GM19023 (cell line): ENCODE measurements at regions not wholly inside any gene's neighbourhood (a gene's known extent, or its start where the extent isn't known, plus 50 kb on each side); places are given as distances from the start of the nearest gene placed in this dataset.
"Not testable (repeated sequence)": the region's sequence is repeated elsewhere in the genome, so short reads cannot be mapped to it uniquely, and the experiment has no call there.

Experiments used
- ATAC-seq: cut with Tn5 transposase; IDR thresholded peaks from one replicate; pipeline ENCODE4 v1.9.1; 2021; ENCODE audit warnings: mild to moderate bottlenecking, moderate library complexity; ENCODE audit not compliant: unreplicated experiment

GRCh38 chr11:47928426-47928825 lies 51.9 kb upstream of the PTPRJ start:
- ATAC-seq: no peak

GRCh38 chr11:47924184-47924691 lies 56.1 kb upstream of the PTPRJ start:
- ATAC-seq: no peak

DNA sequence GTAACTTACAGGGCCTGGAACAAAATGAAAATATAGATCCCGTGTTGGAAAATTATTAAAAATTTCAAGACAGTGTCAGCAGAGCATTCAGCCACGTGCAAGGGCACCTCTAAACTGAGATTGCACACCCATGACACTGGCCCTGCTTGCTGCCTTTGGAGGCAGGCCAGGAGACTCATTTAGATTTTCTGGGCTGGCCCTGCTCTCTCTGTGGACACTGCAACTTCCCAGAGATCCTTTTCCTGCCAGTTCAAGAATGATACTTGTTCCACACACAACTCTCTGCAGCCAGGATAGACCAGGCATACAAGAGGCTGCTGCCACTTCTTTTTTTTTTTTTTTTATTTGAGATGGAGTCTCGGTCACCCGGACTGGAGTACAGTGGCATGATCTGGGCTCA lies 56.7 kb upstream of the PTPRJ start:
- no peak for ATAC-seq

DNA sequence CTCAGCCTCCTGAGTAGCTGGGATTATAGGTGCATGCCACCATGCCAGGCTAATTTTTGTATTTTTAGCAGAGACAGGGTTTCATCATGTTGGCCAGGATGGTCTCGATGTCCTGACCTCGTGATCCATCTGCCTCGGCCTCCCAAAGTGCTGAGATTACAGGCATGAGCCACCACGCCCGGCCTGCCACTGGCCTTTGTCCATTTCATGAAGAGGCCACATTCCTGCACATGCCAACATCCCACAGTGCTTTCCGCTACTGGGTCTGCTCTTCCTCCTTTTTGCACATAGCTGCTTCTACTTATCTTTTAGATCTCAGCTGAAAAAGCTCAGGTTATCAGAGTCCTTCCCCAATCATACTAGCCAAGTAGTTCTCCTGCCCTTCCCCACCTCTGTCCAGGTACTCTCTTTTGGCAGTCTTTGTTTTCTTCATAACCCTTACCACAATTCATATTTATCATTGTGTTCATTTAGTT lies 59.2 kb upstream of the PTPRJ start:
- ATAC-seq: not testable (repeated sequence)

DNA sequence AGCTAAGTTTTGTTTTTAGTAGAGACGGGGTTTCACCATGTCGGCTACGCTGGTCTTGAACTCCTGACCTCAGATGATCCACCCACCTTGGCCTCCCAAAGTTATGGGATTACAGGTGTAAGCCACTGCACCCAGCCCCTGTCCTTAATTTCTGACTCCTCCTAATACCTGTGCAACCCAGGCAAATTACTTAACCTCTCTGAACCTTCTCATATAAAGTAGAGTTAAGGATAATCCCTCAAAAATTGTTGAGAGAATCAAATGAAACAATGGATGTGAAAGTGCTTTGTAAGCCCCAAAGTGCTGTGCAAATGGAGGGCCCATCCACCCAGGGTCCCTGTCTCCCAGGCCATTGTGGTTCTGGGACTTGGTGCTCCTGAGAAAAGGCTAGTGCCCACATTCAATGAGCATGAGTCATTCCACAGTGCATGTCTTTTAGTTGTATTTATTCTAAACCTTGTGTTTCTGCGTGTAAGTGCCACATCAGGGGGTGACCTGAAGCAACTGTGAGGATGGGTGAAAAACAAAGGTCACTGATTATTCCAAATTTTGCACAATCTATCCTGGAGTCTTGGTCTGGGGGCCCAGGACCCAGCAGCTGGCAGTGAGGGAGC lies 61.4 kb upstream of the PTPRJ start:
- ATAC-seq: no peak

- ATAC-seq: no peak
Observed at GRCh38 chr11:47918370-47918690, 62.0 kb upstream of the PTPRJ start.

DNA sequence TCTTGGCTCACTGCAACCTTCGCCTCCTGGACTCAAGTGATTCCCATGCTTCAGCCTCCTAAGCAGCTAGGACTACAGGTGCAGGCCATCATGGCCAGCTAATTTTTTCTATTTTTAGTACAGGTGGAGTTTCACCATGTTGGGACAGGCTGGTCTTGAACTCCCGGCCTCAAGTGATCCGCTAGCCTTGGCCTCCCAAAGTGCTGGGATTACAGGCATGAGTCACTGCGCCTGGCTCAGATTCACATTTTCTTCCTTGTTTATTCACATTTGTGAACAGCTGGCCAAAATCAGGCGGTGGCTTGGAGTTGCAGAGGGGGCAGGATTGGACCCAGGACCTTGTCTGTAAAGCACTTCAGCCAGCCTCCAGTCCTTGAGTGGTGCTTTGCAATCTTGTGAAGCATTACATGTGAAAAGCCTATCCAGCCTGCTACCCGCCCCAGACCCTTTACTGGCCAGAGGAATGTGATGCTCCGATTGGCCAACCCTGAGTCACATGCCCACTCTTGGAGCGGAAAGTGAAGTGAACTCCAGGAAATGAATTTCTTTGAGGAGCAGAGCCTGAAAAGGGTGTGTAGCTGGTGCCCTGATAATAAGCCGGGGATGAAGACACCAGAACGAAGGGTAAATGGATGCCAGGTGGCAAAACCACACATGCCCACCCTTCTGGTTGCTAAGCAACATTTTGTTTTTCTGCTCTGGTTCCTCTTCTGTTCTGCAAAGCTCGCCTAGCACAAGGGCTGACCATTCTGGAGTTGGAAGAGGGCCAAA lies 62.6 kb upstream of the PTPRJ start:
- ATAC-seq: no peak

- no peak for ATAC-seq
Observed at GRCh38 chr11:47916361-47916841, 64.0 kb upstream of the PTPRJ start.

DNA sequence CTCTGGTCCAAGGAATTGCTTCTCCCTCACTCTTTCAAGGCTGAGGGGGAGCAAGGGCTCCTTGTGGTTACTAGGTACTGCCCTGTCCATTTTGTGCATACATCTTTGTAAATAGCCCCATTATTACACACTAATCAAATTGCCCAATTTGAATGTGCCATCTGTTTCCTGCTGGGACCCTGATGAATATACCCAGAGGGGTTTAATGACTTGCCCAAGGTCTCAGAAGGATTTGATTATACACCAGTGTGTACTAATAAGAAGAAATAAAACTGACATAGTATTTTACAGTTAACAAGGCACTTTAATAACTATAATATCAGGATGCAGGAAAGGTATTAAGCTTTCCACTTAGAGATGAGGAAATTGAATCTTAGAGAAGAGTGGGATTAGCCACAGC lies 64.6 kb upstream of the PTPRJ start:
- ATAC-seq: no peak

- ATAC-seq: no peak
Observed at GRCh38 chr11:47915374-47915773, 65.0 kb upstream of the PTPRJ start.

DNA sequence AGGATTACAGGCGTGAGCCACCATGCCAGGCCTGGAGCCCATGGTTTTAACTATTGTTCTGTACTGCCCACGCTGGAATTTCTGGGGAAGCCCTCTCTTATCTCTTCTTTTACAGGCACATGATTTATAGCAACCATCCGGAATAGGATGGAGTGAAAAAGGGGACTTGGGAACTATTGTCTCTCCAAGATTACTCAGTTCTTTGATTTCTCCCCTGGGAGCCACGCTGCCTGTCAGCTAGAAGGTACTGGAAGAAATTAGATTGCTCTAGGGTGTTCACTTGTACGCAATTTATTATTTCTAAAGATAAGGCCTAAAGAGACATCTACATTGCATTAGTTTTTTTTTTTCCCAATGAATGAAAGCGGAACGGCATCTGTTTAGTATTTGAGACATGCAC lies 65.6 kb upstream of the PTPRJ start:
- no peak for ATAC-seq

- ATAC-seq: no peak
Observed at GRCh38 chr11:47913529-47914244, 65.5 kb upstream of the NUP160 start.

- ATAC-seq: no peak
Observed at GRCh38 chr11:47912843-47913437, 64.8 kb upstream of the NUP160 start.

GRCh38 chr11:47911149-47911548 lies 63.0 kb upstream of the NUP160 start:
- ATAC-seq: no peak

- ATAC-seq: no peak
Observed at GRCh38 chr11:47908198-47908597, 60.0 kb upstream of the NUP160 start.

DNA sequence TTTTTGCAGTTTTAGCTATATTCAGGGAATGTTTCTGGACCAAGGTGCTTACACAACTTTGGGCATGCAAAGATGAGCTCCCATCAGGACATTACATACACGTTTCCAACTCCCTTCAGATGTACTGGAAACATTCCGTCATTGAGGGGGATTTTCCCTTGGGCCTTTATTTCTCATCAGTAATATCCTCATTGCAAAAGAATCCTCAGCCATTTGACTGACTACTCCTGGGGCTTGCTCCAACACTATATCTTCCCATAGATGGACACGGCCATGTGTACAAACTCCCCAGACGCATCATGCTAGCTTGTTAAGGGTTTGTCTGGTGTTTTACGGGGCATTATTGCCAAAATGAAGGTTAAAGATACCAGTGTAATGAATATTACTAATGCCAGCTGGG lies 59.3 kb upstream of the NUP160 start:
- no peak for ATAC-seq

DNA sequence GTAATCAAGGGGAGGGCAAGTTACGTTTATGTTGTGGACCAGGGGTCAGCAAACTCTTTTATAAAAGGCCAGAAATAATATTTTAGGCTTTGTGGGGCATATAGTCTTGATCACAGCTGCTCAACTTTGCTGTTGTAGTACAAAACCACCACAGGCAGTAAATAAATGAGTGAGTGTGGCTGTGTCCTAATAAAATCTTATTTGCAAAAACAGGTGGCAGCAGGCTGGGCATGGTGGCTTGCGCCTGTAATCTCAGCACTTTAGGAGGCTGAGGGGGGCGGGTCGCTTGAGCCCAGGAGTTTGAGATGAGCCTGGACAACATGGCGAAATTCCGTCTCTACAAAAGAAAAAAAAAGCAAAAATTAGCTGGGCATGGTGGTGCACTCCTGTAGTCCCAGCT lies 57.9 kb upstream of the NUP160 start:
- no peak for ATAC-seq

- no peak for ATAC-seq
Observed at GRCh38 chr11:47905358-47906059, 57.4 kb upstream of the NUP160 start.

DNA sequence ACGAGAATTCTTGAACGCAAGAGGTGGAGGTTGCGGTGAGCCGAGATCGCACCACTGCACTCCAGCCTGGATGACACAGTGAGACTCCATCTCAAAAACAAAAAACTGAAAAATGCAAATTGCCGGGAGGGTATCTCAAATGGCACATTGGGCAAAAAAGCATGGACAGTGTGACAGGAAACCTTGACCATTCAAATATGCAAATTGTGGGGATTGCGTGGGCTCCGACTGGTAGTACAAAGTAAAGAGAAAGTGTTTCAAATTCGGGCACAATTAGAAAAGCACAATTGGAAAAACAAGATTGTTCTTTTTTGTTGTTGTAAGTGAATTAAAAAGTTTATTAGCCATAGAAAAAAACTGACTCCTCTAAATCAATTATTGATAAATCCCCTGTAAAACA lies 56.7 kb upstream of the NUP160 start:
- ATAC-seq: no peak

GRCh38 chr11:47904048-47904447 lies 55.9 kb upstream of the NUP160 start:
- ATAC-seq: no peak

DNA sequence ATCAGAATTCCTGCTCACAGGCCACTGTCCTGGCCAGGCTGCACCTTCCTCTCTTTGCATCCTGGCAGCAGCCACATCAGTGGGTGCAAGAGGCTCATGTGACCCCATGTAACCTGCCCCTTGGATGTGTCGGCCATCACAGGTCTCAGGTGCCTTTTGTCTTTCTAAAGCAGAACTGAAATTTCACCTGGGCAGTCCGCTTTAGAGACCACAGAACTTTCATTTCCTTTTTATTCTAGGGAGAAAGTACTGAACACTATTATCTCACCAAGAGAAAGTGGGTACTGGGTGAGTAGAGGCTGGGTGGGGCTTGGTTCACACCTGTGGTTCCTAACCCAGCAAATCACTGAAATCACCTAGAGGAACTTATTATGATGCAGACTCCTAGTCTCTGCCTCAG lies 51.7 kb upstream of the NUP160 start:
- ATAC-seq: peak; percentile 92
